ENCODE measurements at regions not wholly inside any gene's neighbourhood (a gene's known extent, or its start where the extent isn't known, plus 50 kb on each side); places are given as distances from the start of the nearest gene placed in this dataset.

GRCh38 chr14:99116741-99117295 lies 155.2 kb downstream of the BCL11B start:
- no peaks in the 10 kb centered on the region for H3K4me1 ChIP-seq
- DNase-seq: no peak
- intact Hi-C loops (cut with DNase I; ENCODE audit: low total_unique reads): no loop called here
- H3K36me3 ChIP-seq: no peaks in the 10 kb centered on the region
- no peak overlapping the region for H3K4me3 ChIP-seq
- peaks cover 0 to 54% of the 10 kb centered on the region in 2 donors for H3K27me3 ChIP-seq
- H3K9me3 ChIP-seq: peaks cover 0 to 4% (median 3%) of the 10 kb centered on the region in 3 donors
- no peak for TF ChIP-seq CTCF (IDR thresholded peaks at IDR 0.05)
- no peak overlapping the region for H3K27ac ChIP-seq

- peak in 1 of 2 donors; percentile 48 for DNase-seq
These were observed 154.3 kb downstream of the BCL11B start for GRCh38 chr14:99117671-99118045.

GRCh38 chr14:99118046-99118721 lies 153.8 kb downstream of the BCL11B start:
- H3K4me1 ChIP-seq: no peaks in the 10 kb centered on the region
- intact Hi-C loops (cut with DNase I; ENCODE audit: low total_unique reads): no loop called here
- H3K27ac ChIP-seq: no peak overlapping the region
- no peaks in the 10 kb centered on the region for H3K36me3 ChIP-seq
- no peak overlapping the region for H3K4me3 ChIP-seq
- H3K9me3 ChIP-seq: peaks cover 0 to 4% (median 3%) of the 10 kb centered on the region in 3 donors
- H3K27me3 ChIP-seq: peaks cover 0 to 65% of the 10 kb centered on the region in 2 donors
- peak in 1 of 2 donors; percentile 39 for DNase-seq
- no peak for TF ChIP-seq CTCF (IDR thresholded peaks at IDR 0.05)

More at GRCh38 chr14:99117671-99118045, 154.3 kb downstream of the BCL11B start:
- Histone ChIP-seq H3K27ac (no peak overlapping the region), H3K36me3 (no peaks in the 10 kb centered on the region), H3K4me1 (no peaks in the 10 kb centered on the region), H3K4me3 (no peak overlapping the region), H3K9me3 (peaks cover 0 to 4% (median 3%) of the 10 kb centered on the region in 3 donors), H3K27me3 (peaks cover 0 to 62% of the 10 kb centered on the region in 2 donors)
- TF ChIP-seq CTCF (IDR thresholded peaks at IDR 0.05): no peak
- intact Hi-C loops (cut with DNase I; ENCODE audit: low total_unique reads): no loop called here

- peaks cover 0 to 66% of the 10 kb centered on the region in 2 donors for H3K27me3 ChIP-seq
- H3K9me3 ChIP-seq: peaks cover 0 to 3% (median 2%) of the 10 kb centered on the region in 3 donors
These were observed 153.1 kb downstream of the BCL11B start for GRCh38 chr14:99118946-99119345.

More at GRCh38 chr14:99118946-99119345, 153.1 kb downstream of the BCL11B start:
- Histone ChIP-seq H3K27ac (no peak overlapping the region), H3K36me3 (no peaks in the 10 kb centered on the region), H3K4me3 (no peak overlapping the region), H3K4me1 (no peaks in the 10 kb centered on the region)
- intact Hi-C loops (cut with DNase I; ENCODE audit: low total_unique reads): no loop called here
- TF ChIP-seq CTCF (IDR thresholded peaks at IDR 0.05): no peak
- DNase-seq: peak in 1 of 2 donors; percentile 58
